SIG-M5 treated with dmso at 0.1 percent for 504 hours (cell line): ENCODE measurements at regions not wholly inside any gene's neighbourhood (a gene's known extent, or its start where the extent isn't known, plus 50 kb on each side); places are given as distances from the start of the nearest gene placed in this dataset.

Experiments
- DNase-seq: peaks from one replicate; lab custom pipeline; 2025; ENCODE audit not compliant: unreplicated experiment; lab: John Stamatoyannopoulos, UW

DNA sequence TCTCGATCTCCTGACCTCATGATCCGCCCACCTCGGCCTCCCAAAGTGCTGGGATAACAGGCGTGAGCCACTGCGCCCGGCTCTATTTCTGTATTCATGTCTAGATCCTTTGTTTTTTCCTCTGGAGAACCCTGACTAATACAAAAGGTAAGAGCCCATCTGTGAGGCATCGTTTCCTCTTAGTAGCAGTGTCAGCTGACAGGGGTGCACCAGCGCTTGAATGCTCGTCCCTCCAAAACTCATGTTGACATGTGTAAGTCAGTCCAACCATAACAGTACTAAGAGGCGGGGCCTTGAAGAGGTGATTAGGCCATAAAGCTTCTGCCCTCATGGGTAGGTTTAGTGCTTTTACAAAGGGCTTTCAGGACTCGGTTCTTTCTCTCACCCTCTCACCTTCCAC lies 470.1 kb upstream of the B3GAT1 start:
- DNase-seq = no peak

GRCh38 chr11:134880788-134881187 lies 468.7 kb upstream of the B3GAT1 start:
- no peak for DNase-seq

GRCh38 chr11:134879931-134880330 lies 467.9 kb upstream of the B3GAT1 start:
- no peak for DNase-seq

DNA sequence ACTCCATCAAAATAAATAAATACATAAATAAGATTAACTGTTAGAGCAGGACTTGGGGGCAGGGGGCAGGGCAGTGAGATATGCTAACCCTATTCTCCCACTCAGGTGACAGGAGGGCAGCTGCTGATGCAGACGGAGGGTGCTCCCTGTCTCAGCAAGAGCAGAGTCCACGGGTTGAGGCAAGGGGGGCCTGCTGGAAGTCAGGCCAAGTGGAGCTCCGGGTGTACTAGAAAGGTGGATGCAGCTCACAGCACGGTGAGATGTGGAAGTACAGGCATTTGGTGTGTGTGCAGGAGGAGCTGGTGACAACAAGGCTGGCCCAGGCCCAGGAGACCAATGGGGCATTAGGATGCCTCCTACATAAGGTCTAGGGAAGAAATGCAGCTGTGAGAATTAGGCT lies 467.3 kb upstream of the B3GAT1 start:
- DNase-seq = no peak

GRCh38 chr11:134878785-134879184 lies 466.7 kb upstream of the B3GAT1 start:
- no peak for DNase-seq

GRCh38 chr11:134876226-134876625 lies 464.2 kb upstream of the B3GAT1 start:
- DNase-seq = no peak

DNA sequence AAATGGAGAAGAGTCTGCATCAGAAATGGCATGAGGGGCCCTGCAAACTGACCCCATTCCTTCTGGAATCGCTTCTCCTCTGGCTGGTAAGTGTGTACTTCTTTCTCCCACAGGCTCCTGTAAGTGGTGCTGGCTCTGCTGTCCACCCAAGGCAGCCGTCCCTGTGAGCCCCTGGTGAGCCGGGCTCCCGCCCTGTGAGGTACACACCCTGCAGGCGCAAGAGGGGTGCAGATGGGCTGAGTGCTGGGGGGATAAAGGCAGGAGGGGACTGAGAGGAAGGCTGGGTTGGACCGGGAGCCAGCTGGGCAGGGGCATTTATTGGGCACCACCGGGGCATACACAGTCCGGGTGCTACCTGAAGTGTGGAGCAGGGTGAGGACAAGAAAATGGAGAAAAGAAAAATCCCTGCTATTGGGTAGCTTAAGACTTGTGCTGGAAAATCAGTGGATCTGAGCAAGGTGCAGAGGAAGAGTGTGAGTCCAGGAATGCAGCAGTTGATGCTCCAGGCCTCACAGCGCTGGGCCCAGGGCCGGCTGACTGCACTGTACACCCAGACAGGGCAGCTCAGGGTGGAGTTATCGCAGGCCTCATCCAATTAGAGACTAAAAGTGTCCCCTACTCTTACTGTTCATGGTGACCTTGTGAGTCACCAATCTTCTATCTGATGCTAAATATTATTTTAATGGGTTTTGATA lies 455.1 kb upstream of the B3GAT1 start:
- DNase-seq = no peak

GRCh38 chr11:134866215-134866614 lies 454.2 kb upstream of the B3GAT1 start:
- no peak for DNase-seq

- no peak for DNase-seq
These were observed 452.9 kb upstream of the B3GAT1 start for GRCh38 chr11:134864968-134865305.

GRCh38 chr11:134864233-134864967 lies 452.4 kb upstream of the B3GAT1 start:
- DNase-seq = no peak

DNA sequence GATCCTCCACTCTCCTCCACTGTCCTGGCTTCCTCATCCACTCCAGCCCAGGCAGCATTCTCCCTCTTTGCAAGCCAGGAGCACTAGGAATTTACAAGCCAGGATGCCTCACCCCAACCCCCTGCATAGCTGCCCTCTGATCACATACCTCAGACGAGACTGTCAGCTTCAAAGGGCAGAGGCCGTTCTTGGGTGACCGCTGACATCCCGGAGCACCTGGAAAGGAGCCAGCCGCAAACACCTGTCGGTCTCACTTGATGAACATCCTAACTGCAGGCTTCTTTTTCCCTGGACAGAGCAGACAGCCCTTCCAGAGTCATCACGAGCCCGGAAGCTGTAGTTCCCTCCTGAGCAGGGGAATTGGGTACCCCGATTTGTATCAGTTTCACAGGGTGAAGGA lies 451.3 kb upstream of the B3GAT1 start:
- DNase-seq = no peak

DNA sequence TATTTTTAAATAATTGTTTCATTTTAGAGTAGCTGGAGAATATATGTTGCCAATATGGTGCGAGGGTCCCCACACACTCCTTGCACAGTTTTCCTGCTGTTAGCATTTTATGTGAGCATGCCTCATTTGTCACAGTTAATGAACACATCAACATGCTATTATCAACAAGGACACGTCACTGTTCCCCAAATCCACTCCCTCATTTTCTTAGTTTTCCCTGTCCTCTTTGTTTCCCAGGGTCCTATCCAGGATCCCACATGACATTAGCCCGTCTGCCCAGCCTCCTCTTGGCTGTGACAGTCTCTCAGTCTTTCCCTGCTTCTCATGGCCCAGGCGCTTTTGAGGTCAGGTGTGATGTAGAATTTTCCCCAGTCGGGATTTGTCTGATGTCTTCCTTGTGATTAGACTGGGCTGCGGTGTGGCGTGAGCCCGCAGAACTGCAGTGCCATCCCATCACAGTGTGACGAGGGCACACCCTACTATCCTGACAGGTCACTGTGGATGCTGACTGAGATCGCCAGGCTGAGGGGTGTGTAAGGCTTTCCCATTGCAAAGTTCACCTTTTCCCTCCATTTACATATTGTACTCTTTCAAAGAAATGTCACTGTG lies 450.6 kb upstream of the B3GAT1 start:
- no peak for DNase-seq

DNA sequence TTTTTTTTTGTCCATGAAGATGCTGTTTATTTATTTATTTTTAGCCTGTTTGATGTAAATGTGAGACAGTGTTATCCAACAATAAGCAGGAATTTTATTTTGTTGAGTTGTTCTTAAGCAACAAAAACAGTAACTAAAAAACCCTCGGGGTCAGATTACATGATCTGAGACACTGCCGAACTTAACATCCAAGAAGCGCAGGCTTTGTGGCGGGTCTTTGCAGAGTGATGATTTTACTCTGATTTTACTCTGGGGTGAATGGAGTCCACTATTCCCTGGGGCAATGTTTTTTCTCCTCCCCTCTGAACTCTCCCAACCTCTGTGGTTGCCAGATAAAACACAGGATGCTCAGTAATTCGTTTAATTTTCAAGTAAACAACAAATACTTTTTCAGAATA lies 450.1 kb upstream of the B3GAT1 start:
- no peak for DNase-seq

DNA sequence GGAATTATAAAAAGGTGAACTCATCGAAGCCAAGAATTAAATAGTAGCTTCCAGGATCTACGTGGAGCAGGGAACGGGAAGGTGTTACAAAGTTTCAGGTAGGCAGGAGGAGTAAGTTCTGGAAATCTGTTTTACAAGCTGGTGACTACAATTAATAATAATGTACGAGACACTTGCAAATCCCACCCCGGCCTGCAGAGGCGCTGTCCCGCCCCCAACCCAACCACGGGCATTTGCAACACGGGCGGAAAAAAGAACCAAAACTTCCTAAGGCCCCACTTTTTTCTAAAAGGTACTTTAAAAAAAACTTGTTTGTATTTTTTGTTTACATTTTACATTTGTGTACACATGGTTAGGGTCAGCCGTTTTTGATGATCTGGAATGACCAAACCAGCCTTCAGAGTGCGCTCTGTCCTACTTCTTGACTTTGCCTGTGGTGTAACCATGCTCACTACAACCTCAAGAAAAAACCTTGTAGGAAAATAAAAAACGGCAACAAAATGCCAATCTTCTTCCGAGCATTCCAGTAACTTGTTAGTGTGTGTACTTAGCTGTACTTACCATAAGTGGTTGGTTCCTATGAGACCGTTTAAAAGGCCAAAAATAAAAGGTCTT lies 449.6 kb upstream of the B3GAT1 start:
- DNase-seq = no peak

- DNase-seq = no peak
These were observed 446.9 kb upstream of the B3GAT1 start for GRCh38 chr11:134858783-134859480.

GRCh38 chr11:134857035-134857434 lies 445.0 kb upstream of the B3GAT1 start:
- no peak for DNase-seq

- no peak for DNase-seq
These were observed 444.3 kb upstream of the B3GAT1 start for GRCh38 chr11:134856056-134856971.

DNA sequence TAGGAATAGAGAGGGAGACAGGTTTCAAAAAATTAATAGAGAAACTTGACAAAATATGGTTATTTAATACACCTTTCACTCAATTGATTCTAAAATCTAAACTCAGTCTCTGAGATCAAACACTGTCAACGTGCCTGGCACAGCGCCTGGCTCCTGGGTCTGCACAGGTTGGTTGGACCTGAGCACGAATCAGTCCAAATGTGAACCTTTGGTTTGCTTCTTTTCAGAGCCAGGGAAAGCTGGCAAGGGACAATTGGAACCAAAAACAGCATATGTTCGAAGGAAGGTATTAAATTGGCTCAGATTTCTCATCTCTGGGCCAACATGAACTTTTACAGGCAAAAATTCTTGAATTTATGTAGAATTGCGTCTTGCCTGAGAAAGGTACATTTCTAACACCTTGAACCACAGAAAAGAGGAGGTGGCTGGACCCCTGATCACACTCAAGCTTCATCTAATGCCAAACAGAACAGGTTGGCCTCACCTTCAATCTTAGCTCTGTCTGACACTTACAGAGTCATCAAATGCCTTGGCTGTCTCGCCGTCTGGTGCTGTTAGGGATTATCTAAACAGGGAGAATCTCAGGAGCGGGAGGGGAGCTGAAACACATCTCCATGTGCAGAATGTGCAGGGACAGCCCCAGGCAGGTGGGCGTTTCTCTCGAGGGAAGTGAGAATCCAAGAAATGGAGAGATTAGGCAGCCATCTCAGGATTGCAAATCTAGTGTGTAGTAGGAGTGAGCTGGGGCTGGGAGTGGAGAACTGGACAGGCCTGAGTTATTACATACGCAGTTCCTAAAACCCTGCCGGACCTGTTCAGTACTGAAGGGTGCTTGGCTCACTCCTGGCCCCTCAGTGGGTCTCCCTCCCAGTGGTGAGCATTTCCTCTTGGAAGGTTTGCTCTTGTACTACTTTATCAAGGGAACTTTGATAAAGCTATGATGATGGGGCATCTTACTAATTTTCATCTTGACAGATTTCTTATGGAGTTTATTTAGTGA lies 442.2 kb upstream of the B3GAT1 start:
- DNase-seq = no peak
